ENCODE measurements at regions not wholly inside any gene's neighbourhood (a gene's known extent, or its start where the extent isn't known, plus 50 kb on each side); places are given as distances from the start of the nearest gene placed in this dataset.
"Not testable (repeated sequence)": the region's sequence is repeated elsewhere in the genome, so short reads cannot be mapped to it uniquely, and the experiment has no call there.

DNA sequence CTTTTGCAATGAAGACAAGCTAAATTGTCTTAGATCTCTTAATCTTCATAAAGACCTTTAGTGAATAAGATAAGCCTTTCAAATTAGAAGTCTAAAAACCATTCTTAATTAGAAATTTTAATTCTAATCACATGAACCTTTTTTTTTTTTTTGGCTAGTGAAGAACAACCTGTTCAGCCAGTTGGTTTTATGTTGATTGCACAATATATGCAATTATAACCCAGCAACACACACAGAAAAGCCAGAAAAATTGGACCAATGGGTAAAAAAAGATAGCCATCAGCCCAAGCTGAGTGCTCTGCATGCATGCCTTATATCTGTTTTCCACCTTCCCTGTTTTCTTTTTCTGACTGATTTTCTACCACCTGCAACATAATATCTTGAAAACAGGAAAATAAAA lies 252.2 kb downstream of the SYT10 start:
- no peak for DNase-seq (ENCODE audit: low spot score)

GRCh38 chr12:33184161-33184560 lies 255.5 kb downstream of the SYT10 start:
- DNase-seq (ENCODE audit: low spot score): no peak

- no peak for DNase-seq (ENCODE audit: low spot score)
Measured at GRCh38 chr12:33182485-33182884, 257.1 kb downstream of the SYT10 start.

DNA sequence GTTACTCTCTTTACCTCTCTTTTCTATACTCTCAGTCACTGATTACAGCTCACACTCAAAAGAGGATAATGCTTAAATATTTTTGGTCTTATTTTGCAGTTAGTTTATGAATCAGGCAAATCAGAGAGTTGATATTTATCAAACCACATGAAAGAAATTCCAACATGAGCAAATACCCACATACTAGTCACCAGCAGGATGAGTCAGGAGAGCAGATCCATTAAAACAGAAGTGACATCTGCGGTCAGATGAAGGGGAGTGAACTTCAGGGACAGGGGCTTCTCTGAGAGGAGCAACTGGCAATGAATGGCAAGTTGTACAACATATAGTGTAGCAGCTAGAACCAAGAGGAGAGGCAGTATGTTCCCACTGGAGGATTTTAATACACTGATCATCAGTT lies 258.7 kb downstream of the SYT10 start:
- no peak for DNase-seq (ENCODE audit: low spot score)

DNA sequence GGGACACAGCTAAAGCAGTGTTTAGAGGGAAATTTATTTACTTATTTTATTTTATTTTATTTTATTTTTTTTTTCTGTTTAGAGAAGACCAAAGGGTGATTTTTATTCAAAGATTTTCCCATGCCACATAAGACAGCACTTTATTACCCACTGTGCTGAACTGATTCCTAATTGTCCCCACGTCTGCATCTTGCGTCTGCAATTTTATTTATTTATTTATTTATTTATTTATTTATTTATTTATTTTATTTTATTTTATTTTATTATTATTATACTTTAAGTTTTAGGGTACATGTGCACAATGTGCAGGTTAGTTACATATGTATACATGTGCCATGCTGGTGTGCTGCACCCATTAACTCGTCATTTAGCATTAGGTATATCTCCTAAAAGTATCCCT lies 269.7 kb upstream of the PKP2 start:
- DNase-seq (ENCODE audit: low spot score): not testable (repeated sequence)

DNA sequence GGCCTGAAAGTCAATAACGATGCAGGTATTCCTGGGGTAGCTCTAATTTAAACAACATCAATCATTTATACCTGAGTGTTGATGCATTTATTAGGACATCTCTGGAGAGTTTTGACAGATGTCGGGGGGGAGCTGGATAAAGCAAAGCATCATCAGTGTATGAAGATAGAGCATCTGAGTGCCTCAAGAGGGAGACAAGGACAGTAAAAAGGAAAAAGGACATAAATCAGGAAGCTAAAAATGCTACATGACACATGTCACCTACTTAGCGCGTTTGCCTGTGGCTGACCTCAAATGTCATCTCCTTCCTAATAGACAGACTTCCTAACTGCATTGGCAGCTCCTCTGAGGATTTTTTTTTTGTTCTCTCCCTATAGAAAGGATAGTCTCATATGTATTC lies 259.5 kb upstream of the PKP2 start:
- no peak for DNase-seq (ENCODE audit: low spot score)

DNA sequence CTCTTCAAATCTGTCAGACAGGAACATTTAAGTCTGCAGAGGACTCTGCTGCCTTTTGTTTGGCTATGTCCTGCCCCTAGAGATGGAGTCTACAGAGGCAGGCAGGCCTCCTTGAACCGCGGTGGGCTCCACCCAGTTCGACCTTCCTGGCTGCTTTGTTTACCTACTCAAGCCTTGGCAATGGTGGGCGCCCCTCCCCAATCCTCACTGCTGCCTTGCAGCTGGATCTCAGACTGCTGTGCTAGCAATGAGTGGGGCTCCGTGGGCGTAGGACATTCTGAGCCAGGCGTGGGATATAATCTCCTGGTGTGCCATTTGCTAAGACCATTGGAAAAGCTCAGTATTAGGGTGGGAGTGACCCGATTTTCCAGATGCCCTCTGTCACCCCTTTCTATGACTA lies 250.7 kb upstream of the PKP2 start:
- DNase-seq (ENCODE audit: low spot score): not testable (repeated sequence)

DNA sequence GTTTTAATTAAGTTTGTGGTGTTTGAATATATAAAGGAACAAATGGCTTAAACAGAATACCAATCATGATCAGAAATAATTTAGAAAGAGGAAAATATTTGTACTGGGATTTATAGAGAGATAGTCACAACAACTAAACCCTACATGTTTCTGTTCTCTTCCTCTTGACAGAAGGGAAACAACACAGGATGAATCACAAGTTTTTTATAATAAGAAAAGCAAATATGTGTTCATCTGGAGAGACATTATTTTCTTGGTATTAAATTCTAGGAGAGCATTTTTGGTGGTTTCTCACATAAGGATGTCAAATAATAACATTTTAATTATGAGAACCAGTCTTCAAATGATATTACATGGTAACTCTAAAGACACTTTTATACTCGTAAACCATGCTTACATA lies 232.9 kb upstream of the PKP2 start:
- no peak for DNase-seq (ENCODE audit: low spot score)

DNA sequence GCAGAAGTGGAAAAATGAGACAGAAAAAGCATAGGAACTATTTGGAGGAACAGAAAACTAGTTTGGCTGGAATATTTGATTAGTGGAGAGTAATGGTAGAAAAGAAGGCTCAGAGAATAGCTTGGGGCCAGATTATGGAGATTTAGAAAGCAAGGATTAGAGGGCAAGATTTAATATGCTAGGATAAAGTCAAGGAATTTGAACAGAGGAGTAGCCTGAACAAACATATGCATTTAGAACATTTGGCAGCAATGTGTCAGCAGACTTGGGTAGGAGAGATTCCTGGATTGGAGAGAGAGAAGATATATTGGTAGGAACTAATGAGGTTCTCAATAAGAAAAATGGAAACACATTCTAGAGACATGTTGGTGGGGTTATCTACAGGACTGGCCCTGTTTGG lies 229.2 kb upstream of the PKP2 start:
- DNase-seq (ENCODE audit: low spot score): no peak

DNA sequence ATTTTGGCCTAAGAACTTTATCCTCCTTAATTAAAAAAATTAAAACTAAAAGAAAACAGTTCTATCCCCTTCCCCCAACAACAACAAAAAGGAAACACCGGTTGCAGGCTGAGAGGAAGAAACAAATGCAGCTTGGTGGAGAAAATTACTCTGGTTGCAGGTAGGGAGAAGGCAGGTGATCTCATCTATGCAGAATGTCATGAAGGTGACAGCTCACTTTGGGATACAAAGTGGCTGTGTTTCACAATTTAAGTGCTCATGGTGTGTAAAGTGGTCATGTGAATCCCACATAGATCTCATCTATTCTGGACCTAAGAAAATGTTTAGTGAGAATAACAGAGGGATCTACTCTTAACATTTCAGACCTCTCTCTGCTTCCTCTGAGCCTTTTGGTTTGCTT lies 219.7 kb upstream of the PKP2 start:
- DNase-seq (ENCODE audit: low spot score): no peak

DNA sequence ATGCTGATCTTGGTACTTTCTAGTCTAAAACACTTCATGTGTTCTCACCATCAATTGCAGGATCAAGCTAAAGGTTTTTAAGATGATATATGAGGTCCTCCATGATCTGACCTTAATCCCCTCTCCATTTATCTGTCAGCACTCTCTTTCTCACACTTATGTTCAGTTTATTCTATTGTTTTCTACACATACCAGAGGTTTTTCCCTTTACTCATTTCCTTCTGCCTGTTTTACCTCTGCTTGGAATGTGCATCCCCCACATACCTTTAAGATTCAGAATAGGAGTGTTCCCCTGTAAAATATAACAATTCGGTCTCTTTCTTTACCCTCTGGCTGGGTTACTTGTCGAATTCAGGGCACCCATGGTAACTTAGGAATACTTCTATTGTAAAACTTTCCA lies 219.1 kb upstream of the PKP2 start:
- no peak for DNase-seq (ENCODE audit: low spot score)

DNA sequence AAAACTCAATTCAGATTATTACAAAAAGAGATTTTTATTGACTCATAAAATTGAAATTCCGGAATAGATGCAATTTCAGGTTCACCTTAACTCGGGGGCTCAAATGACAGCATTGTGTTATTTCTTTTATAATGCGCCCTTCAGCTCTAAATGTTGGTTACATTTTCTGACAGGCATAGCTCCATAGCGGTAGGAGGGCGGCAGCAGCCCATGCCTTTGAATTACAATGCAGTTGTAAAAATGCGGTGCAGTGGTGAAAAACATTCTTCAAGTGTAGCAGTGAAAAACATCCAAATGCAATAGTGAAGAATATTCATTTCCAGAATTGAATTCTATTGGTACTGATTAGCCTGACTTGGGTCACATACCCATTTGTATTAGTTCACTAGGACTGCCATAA lies 215.3 kb upstream of the PKP2 start:
- DNase-seq (ENCODE audit: low spot score): no peak

DNA sequence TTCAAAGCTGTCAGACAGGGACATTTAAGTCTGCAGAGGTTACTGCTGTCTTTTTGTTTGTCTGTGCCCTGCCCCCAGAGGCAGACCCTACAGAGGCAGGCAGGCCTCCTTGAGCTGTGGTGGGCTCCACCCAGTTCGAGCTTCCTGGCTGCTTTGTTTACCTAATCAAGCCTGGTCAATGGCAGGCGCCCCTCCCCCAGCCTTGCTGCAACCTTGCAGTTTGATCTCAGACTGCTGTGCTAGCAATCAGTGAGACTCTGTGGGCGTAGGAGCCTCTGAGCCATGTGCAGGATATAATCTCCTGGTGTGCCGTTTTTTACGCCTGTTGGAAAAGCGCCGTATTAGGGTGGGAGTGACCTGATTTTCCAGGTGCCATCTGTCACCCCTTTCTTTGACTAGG lies 211.2 kb upstream of the PKP2 start:
- DNase-seq (ENCODE audit: low spot score): not testable (repeated sequence)

DNA sequence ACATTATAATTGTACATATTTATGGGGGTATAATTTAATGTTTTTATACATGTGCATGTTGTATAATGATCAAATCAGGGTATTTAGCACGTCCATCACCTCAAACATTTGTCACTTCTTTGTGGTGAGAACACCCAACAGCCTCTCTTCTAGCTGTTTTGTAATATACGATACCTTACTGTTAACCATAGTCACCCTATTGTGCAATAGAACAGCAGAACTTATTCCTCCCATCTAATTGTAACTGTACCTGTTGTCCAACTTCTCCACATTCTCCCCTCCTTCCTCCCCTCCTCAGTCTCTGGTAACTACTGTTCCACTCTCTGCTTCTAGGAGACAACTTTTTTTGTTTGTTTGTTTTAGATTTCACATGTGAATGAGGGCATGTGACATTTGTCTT lies 197.0 kb upstream of the PKP2 start:
- no peak for DNase-seq (ENCODE audit: low spot score)

DNA sequence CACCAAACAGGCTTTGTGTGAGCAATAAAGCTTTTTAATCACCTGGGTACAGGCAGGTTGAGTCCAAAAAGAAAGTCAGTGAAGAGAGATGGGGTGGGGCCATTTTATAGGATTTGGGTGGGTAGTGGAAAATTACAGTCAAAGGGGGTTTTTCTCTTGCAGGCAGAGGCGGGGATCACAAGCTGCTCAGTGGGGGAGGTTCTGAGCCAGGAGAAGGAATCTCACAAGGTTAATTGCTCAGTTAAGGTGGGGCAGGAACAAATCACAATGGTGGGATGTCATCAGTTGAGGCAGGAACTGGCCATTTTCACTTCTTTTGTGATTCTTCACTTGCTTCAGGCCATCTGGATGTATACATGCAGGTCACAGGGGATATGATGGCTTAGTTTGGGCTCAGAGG lies 191.3 kb upstream of the PKP2 start:
- not testable (repeated sequence) for DNase-seq (ENCODE audit: low spot score)

GRCh38 chr12:33076401-33076800 lies 179.8 kb upstream of the PKP2 start:
- DNase-seq (ENCODE audit: low spot score): not testable (repeated sequence)

DNA sequence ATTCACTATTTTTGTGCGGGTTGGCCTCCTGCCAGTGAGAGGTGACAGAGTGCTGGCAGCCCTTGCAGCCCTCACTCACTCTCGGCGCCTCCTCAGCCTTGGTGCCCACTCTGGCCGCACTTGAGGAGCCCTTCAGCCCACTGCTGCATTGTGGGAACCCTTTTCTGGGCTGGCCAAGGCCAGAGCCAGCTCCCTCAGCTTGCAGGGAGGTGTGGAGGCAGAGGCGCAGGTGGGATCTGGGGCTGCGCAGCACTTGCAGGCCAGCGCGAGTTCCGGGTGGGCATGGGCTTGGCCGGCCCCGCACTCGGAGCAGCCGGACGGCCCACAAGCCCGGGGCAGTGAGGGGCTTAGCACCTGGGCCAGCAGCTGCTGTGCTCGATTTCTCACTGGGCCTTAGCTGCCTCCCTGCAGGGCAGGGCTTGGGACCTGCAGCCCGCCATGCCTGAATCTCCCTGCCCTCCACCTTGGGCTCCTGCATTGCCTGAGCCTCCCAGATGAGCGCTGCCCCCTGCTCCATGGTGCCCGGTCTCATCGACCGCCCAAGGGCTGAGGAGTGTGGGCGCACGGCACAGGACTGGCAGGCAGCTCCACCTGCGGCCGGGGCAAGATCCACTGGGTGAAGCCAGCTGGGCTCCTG lies 178.7 kb upstream of the PKP2 start:
- not testable (repeated sequence) for DNase-seq (ENCODE audit: low spot score)

- no peak for DNase-seq (ENCODE audit: low spot score)
Measured at GRCh38 chr12:33061844-33062243, 165.3 kb upstream of the PKP2 start.

GRCh38 chr12:33054371-33054770 lies 157.8 kb upstream of the PKP2 start:
- DNase-seq (ENCODE audit: low spot score): no peak

GRCh38 chr12:33052141-33053051 lies 155.8 kb upstream of the PKP2 start:
- DNase-seq (ENCODE audit: low spot score): no peak

DNA sequence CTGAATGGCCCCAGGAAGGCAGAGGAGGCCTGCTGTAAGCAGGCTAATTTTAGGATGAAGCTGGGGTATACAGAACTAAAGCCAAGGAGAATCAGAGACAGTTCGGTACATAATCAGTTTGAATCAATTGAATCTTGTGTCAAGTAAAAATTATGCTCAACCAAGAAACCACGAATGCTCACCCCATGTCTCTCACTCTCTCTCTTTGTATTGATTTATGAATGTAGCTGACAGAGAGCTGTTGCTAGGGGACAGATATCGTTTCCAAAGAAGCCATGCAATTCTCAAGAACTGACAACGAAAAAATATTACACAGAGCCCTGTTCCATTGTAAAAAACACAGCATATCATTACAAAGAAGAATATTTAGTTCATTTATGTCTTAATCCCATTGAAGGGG lies 151.1 kb upstream of the PKP2 start:
- DNase-seq (ENCODE audit: low spot score): peak; percentile 9

- DNase-seq (ENCODE audit: low spot score): no peak
Measured at GRCh38 chr12:33044447-33044846, 147.9 kb upstream of the PKP2 start.

GRCh38 chr12:33041562-33041961 lies 145.0 kb upstream of the PKP2 start:
- no peak for DNase-seq (ENCODE audit: low spot score)

GRCh38 chr12:33033999-33034398 lies 137.4 kb upstream of the PKP2 start:
- not testable (repeated sequence) for DNase-seq (ENCODE audit: low spot score)
